Right cardiac atrium (tissue), 5 donors: ENCODE measurements at regions not wholly inside any gene's neighbourhood (a gene's known extent, or its start where the extent isn't known, plus 50 kb on each side); places are given as distances from the start of the nearest gene placed in this dataset.

Experiments
- ATAC-seq, 2 donors: fragments of 200-7000 bp; cut with Tn5 transposase; one replicate each; pipeline versions ENCODE4 v1.8.0 to v1.9.1; 2020; ENCODE audit warnings: moderate library complexity in 2 of 2, mild to moderate bottlenecking in 1 of 2
- DNase-seq, 3 donors: peaks; one replicate each; pipeline ENCODE4 v3.0.0-alpha.2; 2020
- H3K27ac ChIP-seq: one replicate; pipeline ENCODE4 v1.5.1; 2013; ENCODE audit warnings: mild to moderate bottlenecking, low read length, control low read depth, moderate library complexity
- H3K27me3 ChIP-seq: one replicate; pipeline ENCODE4 v1.6.1; 2013; ENCODE audit not compliant: control insufficient read depth, insufficient read depth
- H3K4me1 ChIP-seq: one replicate; pipeline ENCODE4 v1.6.1; 2013; ENCODE audit warnings: low read length; ENCODE audit not compliant: control insufficient read depth, insufficient read depth
- H3K4me3 ChIP-seq: one replicate; pipeline ENCODE4 v1.5.1; 2013; ENCODE audit warnings: low read length, control low read depth
- H3K9me3 ChIP-seq: one replicate; pipeline ENCODE4 v1.6.1; 2013; ENCODE audit warnings: low read length; ENCODE audit not compliant: control insufficient read depth
- WGBS: extraction: QIAGEN DNeasy Blood & Tissue Kit; methylation state at CpG from one replicate; pipeline ENCODE4 v1.1.7; 2013; 5-methylcytosine and 5-hydroxymethylcytosine counted together
- intact Hi-C, 4 donors: fragments of 100-400 bp; cut with DNase I; formaldehyde crosslinking; loops; one replicate each; pipeline versions ENCODE4 v1.11.0 to v1.14.0; 2022 to 2023
- donor health status: healthy with polysubstance abuse.
- donor health status: DM: no; HTN: yes; CAD: no.
- donor health status: DM: no; HTN: no; CAD: no.
- donor health status: DM: no; HTN: yes; CAD: no; lungs with severe emphysema.
- donor health status: DM: yes; HTN: yes; CAD: no.

GRCh38 chr4:35105486-35105885 is 1138.8 kb downstream of the ARAP2 start:
- DNase-seq (no peak), ATAC-seq (no peak)
- no peak overlapping the region for H3K27ac ChIP-seq
- no peaks in the 10 kb centered on the region for H3K27me3 ChIP-seq
- intact Hi-C loops, result no loop called here
- WGBS, result 79% methylated on average over 4 of the region's 4 CpGs
- H3K4me3 ChIP-seq, result no peak overlapping the region
- H3K9me3 ChIP-seq, result no peaks in the 10 kb centered on the region
- no peaks in the 10 kb centered on the region for H3K4me1 ChIP-seq

- ATAC-seq (no peak), DNase-seq (no peak)
- Histone ChIP-seq H3K4me1 (no peaks in the 10 kb centered on the region), H3K27me3 (no peaks in the 10 kb centered on the region), H3K4me3 (no peak overlapping the region), H3K9me3 (no peaks in the 10 kb centered on the region), H3K27ac (no peak overlapping the region)
- intact Hi-C loops, result no loop called here
- WGBS, result 87% methylated on average over 13 of the region's 13 CpGs
Observed at GRCh38 chr4:35106091-35106734, 1138.1 kb downstream of the ARAP2 start.

GRCh38 chr4:35124106-35124505 is 1120.2 kb downstream of the ARAP2 start:
- Histone ChIP-seq H3K4me1 (no peaks in the 10 kb centered on the region), H3K4me3 (no peak overlapping the region), H3K27me3 (no peaks in the 10 kb centered on the region), H3K27ac (no peak overlapping the region), H3K9me3 (no peaks in the 10 kb centered on the region)
- intact Hi-C loops, result no loop called here
- DNase-seq (no peak), ATAC-seq (no peak)

- H3K27ac ChIP-seq, result no peak overlapping the region
- WGBS, result 81% methylated on average over 4 of the region's 4 CpGs
- no peak overlapping the region for H3K4me3 ChIP-seq
- intact Hi-C loops, result no loop called here
- DNase-seq (no peak), ATAC-seq (no peak)
- no peaks in the 10 kb centered on the region for H3K9me3 ChIP-seq
- H3K4me1 ChIP-seq, result no peaks in the 10 kb centered on the region
- no peaks in the 10 kb centered on the region for H3K27me3 ChIP-seq
Observed at GRCh38 chr4:35125995-35126712, 1118.2 kb downstream of the ARAP2 start.

GRCh38 chr4:35138449-35138848 is 1105.9 kb downstream of the ARAP2 start:
- Histone ChIP-seq H3K27ac (no peak overlapping the region), H3K27me3 (no peaks in the 10 kb centered on the region), H3K4me1 (no peaks in the 10 kb centered on the region), H3K4me3 (no peak overlapping the region), H3K9me3 (no peaks in the 10 kb centered on the region)
- DNase-seq (no peak), ATAC-seq (no peak)
- 64% methylated on average over 2 of the region's 2 CpGs for WGBS
- intact Hi-C loops, result no loop called here

GRCh38 chr4:35147761-35148160 is 1096.6 kb downstream of the ARAP2 start:
- Histone ChIP-seq H3K27ac (no peak overlapping the region), H3K4me3 (no peak overlapping the region), H3K27me3 (no peaks in the 10 kb centered on the region), H3K9me3 (no peaks in the 10 kb centered on the region), H3K4me1 (no peaks in the 10 kb centered on the region)
- 84% methylated on average over 1 of the region's 1 CpG for WGBS
- ATAC-seq, result no peak
- intact Hi-C loops, result no loop called here
- no peak for DNase-seq

GRCh38 chr4:35151816-35152572 is 1092.3 kb downstream of the ARAP2 start:
- DNase-seq (no peak), ATAC-seq (no peak)
- intact Hi-C loops, result no loop called here
- Histone ChIP-seq H3K27me3 (no peaks in the 10 kb centered on the region), H3K4me3 (no peak overlapping the region), H3K27ac (no peak overlapping the region), H3K4me1 (no peaks in the 10 kb centered on the region), H3K9me3 (no peaks in the 10 kb centered on the region)
- WGBS, result 70% methylated on average over 10 of the region's 10 CpGs

GRCh38 chr4:35163168-35163567 is 1081.1 kb downstream of the ARAP2 start:
- ATAC-seq (no peak), DNase-seq (no peak)
- Histone ChIP-seq H3K4me1 (no peaks in the 10 kb centered on the region), H3K27ac (no peak overlapping the region), H3K9me3 (no peaks in the 10 kb centered on the region), H3K4me3 (no peak overlapping the region), H3K27me3 (no peaks in the 10 kb centered on the region)
- intact Hi-C loops, result no loop called here
- 48% methylated on average over 1 of the region's 1 CpG for WGBS

GRCh38 chr4:35164063-35164462 is 1080.3 kb downstream of the ARAP2 start:
- H3K9me3 ChIP-seq, result no peaks in the 10 kb centered on the region
- 75% methylated on average over 1 of the region's 1 CpG for WGBS

GRCh38 chr4:35166466-35166865 is 1077.8 kb downstream of the ARAP2 start:
- Histone ChIP-seq H3K4me3 (no peak overlapping the region), H3K27me3 (no peaks in the 10 kb centered on the region), H3K27ac (no peak overlapping the region), H3K9me3 (no peaks in the 10 kb centered on the region), H3K4me1 (no peaks in the 10 kb centered on the region)
- DNase-seq, result no peak
- no peak for ATAC-seq
- WGBS, result 67% methylated on average over 5 of the region's 5 CpGs
- intact Hi-C loops, result no loop called here

More at GRCh38 chr4:35164063-35164462, 1080.3 kb downstream of the ARAP2 start:
- intact Hi-C loops, result no loop called here
- no peak for DNase-seq
- Histone ChIP-seq H3K27me3 (no peaks in the 10 kb centered on the region), H3K4me3 (no peak overlapping the region), H3K4me1 (no peaks in the 10 kb centered on the region), H3K27ac (no peak overlapping the region)
- ATAC-seq, result no peak

GRCh38 chr4:35167385-35167784 is 1076.9 kb downstream of the ARAP2 start:
- ATAC-seq (no peak), DNase-seq (no peak)

More at GRCh38 chr4:35167385-35167784, 1076.9 kb downstream of the ARAP2 start:
- 53% methylated on average over 2 of the region's 2 CpGs for WGBS
- intact Hi-C loops, result no loop called here
- Histone ChIP-seq H3K4me1 (no peaks in the 10 kb centered on the region), H3K27me3 (no peaks in the 10 kb centered on the region), H3K9me3 (no peaks in the 10 kb centered on the region), H3K4me3 (no peak overlapping the region), H3K27ac (no peak overlapping the region)
